H7 (cell line): ENCODE measurements at regions not wholly inside any gene's neighbourhood (a gene's known extent, or its start where the extent isn't known, plus 50 kb on each side); places are given as distances from the start of the nearest gene placed in this dataset.

Experiments
- DNase-seq: peaks from one replicate; pipeline ENCODE4 v3.0.0; 2012
- H3K27me3 ChIP-seq: 2 replicates; pipeline ENCODE4 v1.6.0; 2011; ENCODE audit warnings: mild to moderate bottlenecking, low read length; ENCODE audit not compliant: control insufficient read depth, insufficient read depth
- H3K36me3 ChIP-seq: replicated peaks from 2 replicates; pipeline ENCODE4 v1.5.1; 2011; ENCODE audit warnings: low read length; ENCODE audit not compliant: control insufficient read depth, insufficient read depth
- H3K4me3 ChIP-seq: 2 replicates; pipeline ENCODE4 v1.5.1; 2011; ENCODE audit warnings: low read depth, mild to moderate bottlenecking, control low read depth, low read length, moderate library complexity; ENCODE audit not compliant: insufficient read depth

DNA sequence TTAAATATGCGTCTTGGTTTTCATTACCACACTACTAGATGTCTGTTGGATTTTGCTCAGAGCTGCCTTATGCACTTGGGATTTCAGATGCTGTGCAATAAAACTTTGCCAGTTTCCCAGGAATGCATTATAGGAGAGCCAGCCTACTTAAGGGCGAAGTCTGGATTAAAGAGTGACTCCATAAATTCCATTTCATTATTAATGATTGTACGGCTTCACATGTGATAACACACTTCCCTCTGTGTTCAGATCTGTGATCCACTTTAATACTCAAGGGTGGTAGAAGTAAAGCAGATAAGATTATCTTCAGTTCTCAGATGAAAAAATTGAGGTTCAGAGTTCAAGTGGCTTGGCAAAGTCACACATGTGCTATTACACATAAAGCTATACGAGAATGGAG is 110.2 kb downstream of the C11orf91 start:
- Histone ChIP-seq H3K27me3 (no peaks in the 10 kb centered on the region; the same call in 1 of the 2 replicates), H3K36me3 (no peaks in the 10 kb centered on the region), H3K4me3 (no peak overlapping the region)
- no peak for DNase-seq

DNA sequence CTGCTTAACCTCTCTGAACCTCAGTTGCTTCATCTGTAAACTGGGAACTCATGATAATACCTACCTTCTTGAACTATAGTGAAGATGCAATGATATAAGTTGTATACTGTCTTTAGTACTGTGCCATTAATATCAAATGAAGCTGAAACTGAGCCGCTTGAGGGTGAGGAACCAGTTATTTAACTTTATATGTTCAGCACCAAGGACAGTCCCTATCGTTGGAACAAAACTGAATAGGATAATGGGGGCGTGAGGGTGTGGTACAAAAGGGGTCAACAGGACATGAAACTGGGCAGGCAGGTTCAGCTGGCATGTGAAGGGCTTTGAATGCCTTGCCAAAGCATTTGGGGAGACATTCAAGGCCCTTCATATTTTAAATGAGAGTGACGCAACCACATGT is 112.6 kb downstream of the C11orf91 start:
- DNase-seq: peak; percentile 28
- Histone ChIP-seq H3K36me3 (no peaks in the 10 kb centered on the region; the same call in 1 of the 2 replicates), H3K27me3 (no peaks in the 10 kb centered on the region; the same call in 1 of the 2 replicates), H3K4me3 (no peak overlapping the region)

DNA sequence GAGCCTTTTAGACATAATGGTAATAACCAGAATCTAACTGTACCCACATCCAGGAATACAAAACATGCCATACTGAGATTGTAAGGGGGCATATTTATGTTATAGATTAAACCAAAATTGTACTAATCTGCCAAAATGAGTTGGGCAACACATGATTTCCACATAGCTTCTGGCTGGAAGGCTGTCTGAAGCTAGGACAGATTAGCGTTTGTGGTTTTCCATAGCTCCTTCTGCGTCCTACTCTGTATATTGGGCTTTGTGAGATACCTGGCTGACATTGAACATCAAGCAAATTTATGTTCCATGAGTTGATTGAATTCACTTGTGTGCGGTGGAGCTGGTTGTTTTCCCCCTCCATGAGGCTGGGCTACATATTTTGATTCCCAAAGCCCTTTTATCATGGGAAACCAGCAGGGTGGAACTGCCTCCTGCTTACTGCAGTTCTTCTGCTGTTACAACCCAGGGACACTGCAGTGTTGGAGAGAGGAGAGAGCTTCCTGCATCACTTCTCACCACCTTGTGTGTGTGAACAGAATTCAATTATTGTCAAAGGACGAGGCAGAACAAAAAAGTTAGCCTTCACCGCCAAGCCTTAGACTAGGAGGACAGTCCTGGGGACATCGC is 114.9 kb downstream of the C11orf91 start:
- no peak for DNase-seq
- no peaks in the 10 kb centered on the region; the same call in 1 of the 2 replicates for H3K36me3 ChIP-seq
- H3K27me3 ChIP-seq: no peaks in the 10 kb centered on the region; the same call in 1 of the 2 replicates
- no peak overlapping the region for H3K4me3 ChIP-seq

DNA sequence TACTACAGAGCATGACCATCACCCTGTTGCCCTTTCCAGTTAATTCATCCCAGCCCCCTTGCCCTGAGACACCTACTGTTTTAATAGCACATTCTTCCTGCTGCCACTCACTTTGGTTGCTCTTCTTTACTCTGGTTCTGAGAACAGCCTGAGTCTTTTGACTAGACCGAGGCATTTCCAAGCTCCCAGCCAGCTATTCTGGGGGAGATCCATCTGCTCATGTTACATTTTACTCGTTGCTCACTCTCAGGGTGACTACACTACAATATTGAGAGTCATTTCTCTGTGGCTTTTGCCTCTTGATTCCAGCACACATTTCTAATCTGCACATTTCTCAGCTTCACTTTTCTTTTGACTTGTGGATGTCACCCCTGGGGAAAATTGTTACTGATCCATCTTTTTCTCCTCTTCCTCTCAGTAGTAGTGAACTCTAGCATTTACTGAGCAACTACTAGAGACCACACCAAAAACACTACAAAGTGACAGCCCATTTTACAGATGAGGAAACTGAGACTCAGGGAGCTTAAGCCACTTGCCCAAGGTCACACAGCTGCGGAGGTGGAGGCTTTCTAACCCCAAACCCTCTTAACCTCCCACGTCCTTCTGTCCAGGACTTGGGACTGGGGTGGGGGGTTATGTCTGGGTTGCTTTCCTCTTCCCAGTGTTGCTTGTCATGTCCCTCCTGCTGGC is 117.8 kb downstream of the C11orf91 start:
- Histone ChIP-seq H3K27me3 (no peaks in the 10 kb centered on the region), H3K4me3 (no peak overlapping the region), H3K36me3 (no peaks in the 10 kb centered on the region; the same call in 1 of the 2 replicates)
- no peak for DNase-seq

DNA sequence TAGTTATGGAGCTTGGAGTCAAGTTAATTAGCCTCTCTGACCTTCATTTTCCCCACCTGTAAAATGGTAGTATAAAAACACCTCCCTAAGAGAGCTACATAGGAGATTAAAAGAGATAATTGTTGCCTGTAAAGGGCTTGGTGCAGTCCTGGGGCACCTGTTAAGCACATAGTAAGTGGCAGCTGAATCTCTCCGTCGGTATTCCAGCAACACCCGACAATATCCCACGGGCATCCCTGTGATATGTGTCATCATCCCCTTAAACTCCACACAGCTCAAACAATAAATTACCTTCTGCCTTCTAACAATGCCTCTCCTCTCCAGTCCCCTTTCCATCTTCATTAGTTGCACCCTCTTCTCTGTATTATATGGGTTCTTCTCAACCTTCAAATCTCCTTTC is 121.5 kb downstream of the C11orf91 start:
- Histone ChIP-seq H3K4me3 (no peak overlapping the region), H3K27me3 (no peaks in the 10 kb centered on the region), H3K36me3 (no peaks in the 10 kb centered on the region)
- no peak for DNase-seq

DNA sequence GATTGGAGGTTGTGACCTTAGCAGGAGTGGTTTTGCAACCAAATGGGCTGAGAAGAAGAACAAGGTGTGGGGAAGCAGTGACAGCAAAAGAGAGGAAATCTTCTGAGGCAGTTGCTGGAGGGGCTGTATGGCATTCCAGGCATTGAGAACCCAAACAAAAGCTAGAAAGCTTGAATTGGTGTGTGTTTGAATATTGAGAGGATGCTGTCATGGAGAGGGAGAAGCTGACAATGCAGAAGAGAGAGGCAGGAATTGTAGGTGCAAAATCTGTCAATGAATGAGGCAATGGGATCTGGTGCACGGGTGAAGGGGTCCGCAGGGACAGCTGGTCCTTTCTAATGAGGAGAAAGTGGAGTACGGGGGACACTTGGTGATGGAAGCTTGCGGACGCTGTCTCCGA is 123.4 kb downstream of the C11orf91 start:
- Histone ChIP-seq H3K4me3 (no peak overlapping the region), H3K27me3 (no peaks in the 10 kb centered on the region), H3K36me3 (no peaks in the 10 kb centered on the region)
- DNase-seq: no peak

DNA sequence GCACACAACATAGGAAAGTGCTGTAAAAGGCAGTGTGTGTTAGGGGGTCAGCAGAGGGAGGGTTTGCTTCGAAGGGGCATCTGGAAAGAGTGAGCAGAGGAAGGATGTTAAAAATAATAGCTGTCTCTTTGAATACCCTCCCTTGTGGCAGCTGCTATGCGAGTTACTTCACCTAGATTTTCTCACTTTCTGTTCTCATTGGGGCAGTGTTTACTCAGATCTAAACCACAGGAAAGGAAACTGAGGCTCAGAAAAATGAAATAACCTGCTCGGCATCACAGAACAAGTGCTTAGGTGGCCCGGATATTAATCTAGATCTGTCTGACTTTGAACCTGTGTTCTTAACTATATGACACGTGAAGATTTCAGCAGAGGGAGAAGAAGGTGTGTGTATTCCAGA is 125.3 kb downstream of the C11orf91 start:
- DNase-seq: no peak
- Histone ChIP-seq H3K4me3 (no peak overlapping the region), H3K36me3 (no peaks in the 10 kb centered on the region), H3K27me3 (no peaks in the 10 kb centered on the region)

DNA sequence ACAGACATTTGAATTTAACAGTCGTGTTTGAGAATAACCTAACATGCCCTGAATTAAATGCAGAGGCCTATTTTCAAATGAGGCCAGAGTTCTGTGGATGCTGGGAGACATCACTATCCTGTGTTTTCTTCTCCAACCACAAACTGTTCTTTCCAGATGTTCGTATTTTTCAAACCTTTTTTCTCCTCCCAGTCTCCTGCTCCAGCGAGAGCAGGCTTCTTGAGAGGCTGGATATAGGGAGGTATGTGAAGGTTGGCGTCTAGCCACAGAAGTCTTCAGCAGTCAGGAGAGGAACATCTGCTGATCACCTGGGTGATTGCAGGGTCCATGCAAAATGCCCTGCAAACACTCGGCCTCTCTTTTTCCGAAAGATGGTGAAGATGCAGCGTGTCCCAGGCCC is 126.3 kb downstream of the C11orf91 start:
- Histone ChIP-seq H3K36me3 (no peaks in the 10 kb centered on the region), H3K4me3 (no peak overlapping the region), H3K27me3 (no peaks in the 10 kb centered on the region)
- no peak for DNase-seq

DNA sequence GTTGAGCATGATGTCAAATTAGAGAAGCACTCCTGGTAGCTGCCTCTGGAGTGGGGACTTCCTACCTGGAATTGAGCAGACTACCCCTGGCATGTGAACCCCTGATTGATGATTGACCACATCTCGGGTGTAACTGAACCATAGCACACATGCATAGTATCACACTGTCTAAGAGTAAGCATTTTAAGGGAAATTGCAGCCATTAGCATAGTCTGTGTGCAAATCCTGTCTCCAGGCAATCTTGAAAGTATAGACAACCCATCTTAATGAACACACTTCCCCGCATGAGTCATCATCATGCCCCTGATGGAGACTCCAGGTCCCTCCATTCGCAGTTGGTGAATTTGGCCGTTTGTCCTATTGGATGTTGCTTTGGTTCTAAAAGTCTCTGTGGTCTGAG is 131.3 kb downstream of the C11orf91 start:
- DNase-seq: no peak

DNA sequence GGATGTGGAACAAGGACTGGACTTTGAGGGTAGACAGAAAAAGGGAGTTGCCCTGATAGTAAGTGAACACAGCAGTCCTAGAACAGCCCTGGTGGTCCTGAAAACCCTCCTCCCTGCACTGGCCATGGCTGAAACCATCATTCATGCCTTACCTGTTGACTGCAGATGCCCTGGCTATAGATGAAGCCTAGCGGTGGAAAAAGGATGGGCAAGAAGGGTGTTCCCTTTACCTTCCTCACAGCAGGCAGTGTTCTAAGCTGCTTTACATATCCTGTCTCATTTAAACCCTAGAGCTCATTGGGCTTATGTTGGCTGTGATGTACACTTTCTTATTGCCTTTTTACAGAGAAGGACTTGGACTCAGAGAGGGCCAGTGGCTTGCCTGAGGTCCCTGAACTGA is 133.6 kb downstream of the C11orf91 start:
- no peaks in the 10 kb centered on the region for H3K27me3 ChIP-seq
- DNase-seq: no peak
- no peak overlapping the region for H3K4me3 ChIP-seq
- no peaks in the 10 kb centered on the region for H3K36me3 ChIP-seq

More for the DNA sequence above, 131.3 kb downstream of the C11orf91 start:
- Histone ChIP-seq H3K36me3 (no peaks in the 10 kb centered on the region), H3K27me3 (no peaks in the 10 kb centered on the region), H3K4me3 (no peak overlapping the region)

DNA sequence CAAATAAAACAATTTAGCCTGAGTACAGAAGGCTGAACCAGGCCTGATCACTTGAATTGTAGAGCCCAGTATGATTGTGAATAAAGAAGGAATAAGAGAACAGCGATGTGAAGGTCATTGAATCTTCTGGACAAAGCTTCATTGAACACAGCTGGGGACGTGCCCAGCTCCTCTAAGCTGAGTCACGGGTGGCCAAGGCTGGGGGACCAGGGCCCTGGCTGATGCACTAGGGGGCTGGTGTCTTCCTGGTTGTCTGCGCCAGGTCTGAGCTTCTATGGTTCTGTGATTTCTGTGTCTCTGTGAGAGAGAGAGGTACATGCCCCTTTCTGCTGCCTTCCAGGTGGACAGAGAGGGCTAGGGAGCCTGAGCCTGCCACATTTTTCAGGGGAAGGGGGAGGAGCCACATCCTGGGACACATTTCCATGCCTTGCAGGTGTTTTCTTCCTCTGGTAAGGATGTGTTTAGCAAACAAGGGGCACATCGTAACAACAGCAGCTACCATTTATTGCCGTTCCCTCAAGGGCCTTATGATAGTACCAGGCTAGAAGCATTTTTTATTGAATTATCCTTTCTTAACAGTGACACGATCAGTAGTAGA is 135.7 kb downstream of the C11orf91 start:
- H3K36me3 ChIP-seq: no peaks in the 10 kb centered on the region
- no peak overlapping the region for H3K4me3 ChIP-seq
- DNase-seq: peak; percentile 43
- no peaks in the 10 kb centered on the region for H3K27me3 ChIP-seq

DNA sequence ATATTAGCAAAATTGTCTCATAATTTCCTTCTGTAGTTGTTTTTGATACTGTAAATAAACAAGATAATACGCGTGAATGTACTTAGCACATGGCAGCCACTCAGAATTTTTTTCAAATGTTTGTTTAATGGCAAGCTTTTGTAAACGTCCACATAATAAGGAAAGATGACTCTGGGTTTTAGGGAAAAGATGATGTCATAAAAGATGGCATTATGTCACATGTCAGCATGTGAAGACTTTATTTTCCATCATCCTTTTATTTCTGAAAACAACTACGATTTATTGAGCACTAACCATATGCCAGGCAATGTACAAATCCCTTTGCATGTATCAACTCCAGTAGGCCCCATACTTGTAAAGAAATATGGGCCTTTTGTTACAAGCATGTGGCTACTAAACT is 139.9 kb downstream of the C11orf91 start:
- no peak for DNase-seq
- Histone ChIP-seq H3K36me3 (no peaks in the 10 kb centered on the region), H3K27me3 (no peaks in the 10 kb centered on the region), H3K4me3 (no peak overlapping the region)

DNA sequence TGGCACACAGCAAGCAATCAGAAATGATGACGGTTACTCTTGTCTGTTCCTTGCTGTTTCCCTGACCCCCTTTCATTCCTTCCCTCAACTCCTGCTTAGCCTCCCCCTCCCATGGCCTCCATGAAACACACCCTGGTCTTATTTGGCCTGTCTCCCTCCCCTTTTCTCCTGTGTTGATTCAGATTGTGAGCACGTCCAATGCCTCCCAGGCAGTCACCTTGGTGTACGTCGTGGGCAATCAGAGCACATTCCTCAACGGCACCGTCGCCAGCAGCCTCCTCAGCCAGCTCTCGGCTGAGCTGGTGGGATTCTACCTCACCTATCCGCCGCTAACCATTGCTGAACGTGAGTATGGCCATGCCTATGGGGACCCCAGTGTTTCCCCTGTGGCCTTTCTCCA is 141.1 kb downstream of the C11orf91 start:
- Histone ChIP-seq H3K27me3 (no peaks in the 10 kb centered on the region), H3K4me3 (no peak overlapping the region), H3K36me3 (no peaks in the 10 kb centered on the region)
- DNase-seq: no peak

DNA sequence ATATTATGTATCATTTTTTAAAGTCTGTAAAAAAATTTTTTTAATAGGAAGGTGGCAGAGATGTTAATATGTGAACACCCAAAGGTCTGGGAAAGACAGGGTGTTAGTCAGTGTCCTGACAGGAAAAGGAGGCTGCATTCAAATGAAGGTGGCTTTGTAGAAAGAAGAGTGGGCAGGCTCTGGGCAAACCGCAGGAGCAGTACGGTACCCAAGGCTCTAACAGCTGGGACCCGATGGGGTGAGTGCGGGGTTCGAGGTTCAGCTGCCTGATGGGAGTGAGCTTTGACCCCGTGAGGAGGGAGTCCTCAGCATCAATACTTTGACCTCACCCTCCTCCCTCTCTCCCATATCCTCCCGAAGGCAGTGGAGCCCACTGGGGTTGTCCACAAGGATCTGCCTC is 142.5 kb downstream of the C11orf91 start:
- Histone ChIP-seq H3K36me3 (no peaks in the 10 kb centered on the region), H3K27me3 (no peaks in the 10 kb centered on the region), H3K4me3 (no peak overlapping the region)
- no peak for DNase-seq

DNA sequence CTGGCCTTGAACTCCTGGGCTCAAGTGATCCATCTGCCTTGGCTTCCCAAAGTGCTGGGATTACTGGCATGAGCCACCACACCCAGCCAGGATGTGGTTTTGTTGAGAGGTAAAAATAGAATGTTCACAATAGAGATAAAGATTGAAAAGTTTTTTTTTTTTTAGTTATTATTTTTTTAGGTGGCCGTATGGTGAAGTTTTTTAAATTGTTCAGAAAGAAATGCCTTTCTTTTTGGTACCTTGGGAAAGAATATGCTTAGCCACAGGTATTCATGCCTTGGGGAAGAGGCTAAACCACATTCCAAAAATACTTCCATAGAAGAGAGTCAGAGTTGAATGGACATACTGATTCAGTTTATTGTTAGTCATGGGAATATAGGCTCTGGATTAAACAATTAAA is 143.4 kb downstream of the C11orf91 start:
- Histone ChIP-seq H3K27me3 (no peaks in the 10 kb centered on the region), H3K4me3 (no peak overlapping the region), H3K36me3 (no peaks in the 10 kb centered on the region)
- no peak for DNase-seq
